ENCODE measurements at regions not wholly inside any gene's neighbourhood (a gene's known extent, or its start where the extent isn't known, plus 50 kb on each side); places are given as distances from the start of the nearest gene placed in this dataset.

- TF ChIP-seq, protein P1, sequence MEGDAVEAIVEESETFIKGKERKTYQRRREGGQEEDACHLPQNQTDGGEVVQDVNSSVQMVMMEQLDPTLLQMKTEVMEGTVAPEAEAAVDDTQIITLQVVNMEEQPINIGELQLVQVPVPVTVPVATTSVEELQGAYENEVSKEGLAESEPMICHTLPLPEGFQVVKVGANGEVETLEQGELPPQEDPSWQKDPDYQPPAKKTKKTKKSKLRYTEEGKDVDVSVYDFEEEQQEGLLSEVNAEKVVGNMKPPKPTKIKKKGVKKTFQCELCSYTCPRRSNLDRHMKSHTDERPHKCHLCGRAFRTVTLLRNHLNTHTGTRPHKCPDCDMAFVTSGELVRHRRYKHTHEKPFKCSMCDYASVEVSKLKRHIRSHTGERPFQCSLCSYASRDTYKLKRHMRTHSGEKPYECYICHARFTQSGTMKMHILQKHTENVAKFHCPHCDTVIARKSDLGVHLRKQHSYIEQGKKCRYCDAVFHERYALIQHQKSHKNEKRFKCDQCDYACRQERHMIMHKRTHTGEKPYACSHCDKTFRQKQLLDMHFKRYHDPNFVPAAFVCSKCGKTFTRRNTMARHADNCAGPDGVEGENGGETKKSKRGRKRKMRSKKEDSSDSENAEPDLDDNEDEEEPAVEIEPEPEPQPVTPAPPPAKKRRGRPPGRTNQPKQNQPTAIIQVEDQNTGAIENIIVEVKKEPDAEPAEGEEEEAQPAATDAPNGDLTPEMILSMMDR (IDR thresholded peaks at IDR 0.05) = no peak
- no peak for TF ChIP-seq EZH2 (IDR thresholded peaks at IDR 0.05; ENCODE audit: borderline replicate concordance, insufficient read depth, low read depth, low read length, poor library complexity, severe bottlenecking)
Measured at GRCh38 chr16:88303405-88303804, 79.4 kb upstream of the ZNF469 start.
